ENCODE measurements at regions not wholly inside any gene's neighbourhood (a gene's known extent, or its start where the extent isn't known, plus 50 kb on each side); places are given as distances from the start of the nearest gene placed in this dataset.

DNA sequence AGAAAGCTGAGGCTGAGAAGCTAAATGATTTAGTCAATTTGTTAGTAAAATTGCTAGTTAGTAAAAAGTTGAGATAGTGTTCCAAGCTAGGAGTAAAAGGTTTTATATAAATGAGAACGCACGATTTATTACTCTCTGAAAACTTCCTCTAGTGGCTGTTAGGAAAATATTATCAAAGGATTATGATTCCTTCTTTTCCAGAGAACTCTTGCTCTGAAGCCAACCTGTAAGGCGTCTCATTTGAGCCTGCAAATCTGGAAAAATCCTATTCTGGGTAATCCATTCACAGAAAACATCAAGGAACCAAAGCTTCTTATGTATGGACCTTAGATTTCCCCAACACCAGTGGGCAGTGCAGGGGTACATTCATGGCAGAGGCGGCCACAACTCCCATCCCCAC lies 252.7 kb downstream of the SOD2 start:
- TF ChIP-seq SUZ12 (IDR thresholded peaks at IDR 0.05; ENCODE audit: extremely low read depth, insufficient read depth, insufficient read length) (no peak), YY1 (IDR thresholded peaks at IDR 0.05; ENCODE audit: insufficient read depth, insufficient read length) (no peak)

Data from NT2/D1 (cell line).